NCI-H524 treated with DMSO at 0.1 percent for 48 hours (cell line): ENCODE measurements at regions not wholly inside any gene's neighbourhood (a gene's known extent, or its start where the extent isn't known, plus 50 kb on each side); places are given as distances from the start of the nearest gene placed in this dataset.
"Not testable (repeated sequence)": the region's sequence is repeated elsewhere in the genome, so short reads cannot be mapped to it uniquely, and the experiment has no call there.

Source experiments
- DNase-seq: peaks from one replicate; lab custom pipeline; 2025; lab: John Stamatoyannopoulos, UW

DNA sequence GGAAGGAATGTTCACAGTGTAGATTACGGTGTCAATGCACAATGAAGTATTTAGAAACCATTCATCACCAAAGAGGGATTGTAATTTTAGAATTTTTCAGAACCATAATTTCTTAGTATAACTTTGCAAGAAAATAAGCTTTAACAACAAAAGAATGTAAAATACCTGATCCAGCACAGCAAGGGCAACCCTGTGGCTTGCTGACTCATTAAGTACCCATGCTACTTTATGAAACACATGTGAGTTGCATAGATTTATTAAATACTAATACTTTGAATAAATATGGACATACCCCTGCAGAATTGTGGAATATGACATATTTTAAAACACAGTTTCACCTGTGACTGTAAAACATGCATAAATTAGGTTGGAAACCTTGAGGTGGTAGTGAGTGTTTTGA, 281.3 kb downstream of the ZNF248 start:
- DNase-seq, result no peak

DNA sequence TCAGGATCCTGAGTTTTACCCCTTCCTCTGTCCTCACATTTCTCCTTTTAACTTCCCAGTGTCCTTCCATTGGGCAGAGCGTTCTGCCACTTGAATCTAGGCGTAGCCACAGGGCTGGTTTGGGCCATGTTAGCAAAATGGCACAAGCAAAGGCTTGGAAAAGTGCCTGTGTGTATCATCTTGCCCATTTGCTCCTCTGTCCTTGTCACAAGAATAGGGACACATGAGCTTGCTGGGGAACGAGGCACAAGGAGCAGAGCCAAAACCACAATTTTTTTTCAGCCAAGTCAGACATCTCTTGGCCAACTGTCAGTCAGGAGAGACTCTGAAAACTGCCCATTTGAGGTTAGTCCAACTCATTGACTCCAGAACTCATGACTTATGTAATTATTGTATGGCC, 285.2 kb downstream of the ZNF248 start:
- no peak for DNase-seq

DNA sequence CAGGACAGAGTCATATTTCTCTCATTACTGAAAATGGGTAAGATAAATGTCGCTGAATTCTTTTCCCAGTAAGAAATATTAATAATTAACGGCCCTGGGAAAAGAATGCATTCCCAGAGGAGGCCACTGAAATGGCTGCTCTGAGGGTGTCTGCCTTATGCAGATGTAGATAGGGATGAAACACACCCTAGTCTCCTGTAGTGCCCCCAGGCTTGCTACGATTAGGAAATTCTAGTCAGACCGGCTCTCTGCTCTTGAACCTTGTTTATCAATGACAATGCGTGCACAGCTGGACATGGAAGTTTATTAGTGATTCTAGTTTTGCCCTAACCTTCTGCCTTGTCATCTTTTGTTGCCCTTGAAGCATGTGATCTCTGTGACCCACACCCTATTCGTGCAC, 291.1 kb downstream of the ZNF248 start:
- no peak for DNase-seq

DNA sequence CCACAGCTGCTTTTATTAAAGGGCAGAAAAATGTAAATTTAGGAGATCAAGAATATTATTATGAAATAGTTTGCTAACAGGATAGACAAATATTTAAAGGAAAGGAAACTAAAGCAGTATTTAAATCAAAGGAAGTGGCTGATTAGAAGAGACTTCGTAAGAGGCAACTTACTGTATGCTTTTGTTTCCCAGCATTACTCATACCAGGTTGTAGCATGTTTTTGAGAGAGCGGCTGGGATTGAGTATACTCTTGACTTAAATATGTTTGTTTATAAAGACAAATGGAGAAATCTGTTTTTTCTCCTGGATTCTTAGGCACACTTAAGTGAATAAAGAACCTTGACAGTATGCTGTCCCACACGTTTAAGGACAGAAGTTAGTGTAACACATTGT, 293.7 kb downstream of the ZNF248 start:
- no peak for DNase-seq

DNA sequence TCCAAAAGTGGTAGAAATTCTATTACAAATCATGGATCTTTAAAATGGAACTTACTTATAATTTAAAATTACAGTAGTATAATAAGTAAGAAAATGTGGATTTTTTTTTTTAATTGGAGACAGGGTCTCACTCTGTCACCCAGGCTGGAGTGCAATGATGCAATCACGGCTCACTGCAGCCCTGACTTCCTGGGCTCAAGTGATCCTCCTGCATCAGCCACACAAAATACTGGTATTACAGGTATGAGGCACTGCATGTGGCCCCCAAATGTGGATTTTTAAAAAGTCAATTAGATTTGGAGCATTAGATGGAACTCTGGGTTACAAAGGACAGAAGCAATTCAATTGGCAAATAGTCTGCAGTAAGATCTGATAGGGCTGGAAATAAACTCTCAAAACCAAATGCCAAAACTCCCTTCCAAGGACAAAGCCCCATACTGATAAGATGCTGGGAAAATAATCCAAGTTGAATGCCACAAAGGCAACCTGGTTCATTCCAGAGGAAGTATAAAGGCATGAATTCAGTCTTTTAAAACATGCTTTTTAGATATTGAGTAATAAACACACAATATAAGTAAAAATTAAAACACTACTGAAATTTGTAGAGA, 294.2 kb downstream of the ZNF248 start:
- no peak for DNase-seq

DNA sequence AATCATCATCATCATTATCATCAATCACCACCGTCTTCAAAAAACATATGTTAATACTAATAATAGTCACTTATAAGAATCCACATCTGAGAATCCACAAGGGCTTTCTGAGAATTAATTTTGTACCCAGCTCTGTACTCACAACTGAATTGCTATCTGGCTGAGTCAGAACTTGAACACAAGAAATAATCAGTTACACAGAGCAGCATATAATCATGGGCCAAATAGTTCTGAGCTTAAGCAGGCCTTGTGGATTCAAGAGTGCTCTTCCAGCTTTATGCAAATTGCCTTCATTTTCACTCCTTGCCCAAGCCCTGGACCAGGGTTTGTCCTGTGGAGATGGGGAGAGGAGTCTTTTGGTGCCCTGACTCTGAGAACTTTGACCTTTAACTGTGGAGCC, 304.5 kb downstream of the ZNF248 start:
- no peak for DNase-seq

DNA sequence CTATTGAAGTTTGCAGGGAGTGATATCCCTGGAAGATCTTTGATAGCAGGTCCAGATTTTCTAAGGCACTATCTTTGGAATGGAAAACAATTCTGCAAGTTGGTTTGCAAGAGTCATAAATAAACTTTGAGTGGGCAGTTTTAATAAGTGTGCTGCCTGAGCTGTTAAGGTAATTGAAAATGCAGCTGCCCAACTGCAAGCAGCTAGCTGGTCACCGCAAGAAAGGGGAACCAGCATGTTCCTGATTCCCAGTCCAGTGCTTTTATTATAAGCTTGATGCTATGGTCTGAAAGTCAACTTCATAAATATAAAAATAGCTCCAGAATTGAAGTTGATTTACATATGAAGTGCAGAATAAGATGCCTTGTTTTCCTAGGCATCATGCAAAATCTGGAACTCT, 308.4 kb downstream of the ZNF248 start:
- DNase-seq, result no peak

DNA sequence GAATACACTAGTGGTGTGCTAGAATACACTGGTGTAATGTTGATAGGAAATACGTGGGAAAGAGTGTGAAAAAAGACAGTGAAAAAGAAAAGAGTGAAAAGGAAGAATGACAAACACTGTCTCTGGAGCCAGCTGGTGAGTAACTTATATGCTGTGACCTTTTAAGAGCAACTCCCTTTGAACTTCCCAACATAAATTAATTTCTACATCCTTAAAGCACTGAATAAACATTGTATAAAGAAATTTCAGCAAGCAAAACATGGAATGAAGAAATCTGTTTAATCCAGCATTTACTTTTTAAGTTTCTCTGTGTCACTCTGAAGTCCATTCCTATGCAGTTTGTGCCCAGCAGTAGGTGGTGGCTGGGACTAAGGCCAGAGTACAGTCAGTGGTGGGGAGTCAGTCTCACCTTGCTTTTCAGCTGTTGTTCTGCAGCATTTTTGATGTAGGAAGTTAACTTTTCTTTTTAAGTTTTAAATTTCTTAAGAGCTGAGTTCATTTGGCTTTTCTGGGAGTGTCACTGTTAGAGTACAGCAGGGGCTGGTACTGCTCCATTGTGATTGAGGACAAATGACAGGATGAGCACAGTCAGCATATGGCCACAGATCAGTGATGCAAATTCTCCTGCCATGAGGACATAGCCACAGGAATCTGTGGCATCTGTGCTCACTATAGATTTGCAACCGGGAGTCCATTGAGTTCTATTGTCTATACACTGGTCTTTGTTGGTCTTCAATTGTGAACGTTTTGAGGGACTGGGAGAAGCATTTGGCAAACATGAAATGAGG, 321.8 kb downstream of the ZNF248 start:
- DNase-seq, result no peak

DNA sequence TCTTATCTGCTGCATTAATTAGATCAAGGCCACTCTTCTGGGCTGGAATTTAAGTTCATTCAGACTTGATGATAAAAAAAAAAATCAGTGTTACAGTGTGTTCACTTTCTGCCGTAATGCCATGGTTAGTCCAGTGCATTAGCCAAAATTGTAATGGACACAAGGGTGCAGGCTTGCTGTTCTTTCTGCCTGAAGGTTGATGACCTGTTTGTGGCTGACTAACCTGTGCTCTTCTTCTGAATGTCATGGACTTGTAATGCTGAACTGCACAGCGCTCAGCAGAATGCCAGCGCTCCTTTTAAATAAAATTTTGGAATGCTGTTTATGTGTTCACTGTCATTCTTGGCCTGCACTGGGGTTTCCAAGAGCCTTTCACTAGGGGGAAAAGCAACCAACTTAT, 323.2 kb downstream of the ZNF248 start:
- DNase-seq, result no peak

DNA sequence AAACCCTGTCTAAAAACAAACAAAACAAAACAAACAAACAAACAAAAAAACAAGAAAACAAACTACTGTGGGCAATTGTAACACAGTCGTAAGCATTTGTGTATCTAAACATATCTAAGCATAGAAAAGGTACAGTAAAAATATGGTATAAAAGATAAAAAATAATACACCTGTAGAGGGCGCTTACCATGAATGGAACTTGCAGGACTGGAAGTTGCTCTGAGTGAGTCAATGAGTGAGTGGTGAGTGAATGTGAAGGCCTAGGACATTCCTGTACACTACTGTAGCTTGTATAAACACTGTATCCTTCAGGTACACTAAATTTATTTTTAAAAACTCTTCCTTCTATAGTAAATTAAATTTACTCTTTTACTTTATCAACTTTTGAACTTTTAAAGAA, 332.0 kb downstream of the ZNF248 start:
- not testable (repeated sequence) for DNase-seq

DNA sequence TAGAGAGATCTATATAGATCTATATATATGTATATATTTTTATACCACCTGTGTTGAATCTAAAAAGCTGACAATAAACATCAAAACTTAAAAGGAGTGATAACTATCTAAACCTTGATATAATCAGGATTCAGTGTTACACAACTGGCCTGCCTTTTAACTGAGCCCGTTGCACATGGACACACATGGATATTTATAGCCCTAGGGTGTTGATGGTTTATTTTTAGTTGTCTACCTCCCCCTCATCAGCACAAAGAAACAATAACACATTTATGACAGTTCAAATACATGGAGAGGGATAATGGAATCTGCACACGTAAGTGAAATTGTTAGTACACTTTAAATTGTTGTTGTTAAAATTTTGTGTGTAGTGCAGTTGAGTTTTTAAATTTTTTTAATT, 336.9 kb downstream of the ZNF248 start:
- DNase-seq, result no peak

DNA sequence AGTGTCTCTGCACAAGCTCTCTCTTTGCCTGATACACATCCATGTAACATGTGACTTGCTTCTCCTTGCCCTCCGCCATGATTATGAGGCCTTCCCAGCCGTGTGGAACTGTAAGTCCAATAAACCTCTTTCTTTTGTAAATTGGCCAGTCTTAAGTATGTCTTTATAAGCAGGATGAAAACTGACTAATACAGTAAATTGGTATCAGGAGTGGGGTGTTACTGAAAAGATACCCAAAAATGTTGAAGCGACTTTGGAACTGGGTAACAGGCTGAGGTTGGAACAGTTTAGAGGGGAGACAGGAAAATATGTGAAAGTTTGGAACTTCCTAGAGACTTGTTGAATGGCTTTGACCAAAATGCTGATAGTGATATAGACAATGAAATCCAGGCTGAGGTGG, 346.9 kb downstream of the ZNF248 start:
- not testable (repeated sequence) for DNase-seq

DNA sequence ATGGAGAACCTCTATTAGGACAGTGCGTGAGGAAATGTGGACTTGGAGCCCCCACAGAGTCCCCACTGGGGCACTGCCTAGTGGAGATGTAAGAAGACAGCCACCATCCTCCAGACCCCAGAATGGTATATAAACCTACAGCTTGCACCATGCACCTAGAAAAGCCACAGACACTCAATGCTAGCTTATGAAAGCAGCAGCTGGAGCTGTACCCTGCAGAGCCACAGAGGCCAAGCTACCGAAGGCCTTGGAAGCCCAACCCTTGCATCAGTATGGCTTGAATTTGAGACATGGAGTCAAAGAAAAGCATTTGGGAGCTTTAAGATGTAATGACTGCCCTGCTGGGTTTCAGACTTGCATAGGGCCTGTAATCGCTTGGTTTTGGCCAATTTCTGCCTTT, 361.3 kb downstream of the ZNF248 start:
- no peak for DNase-seq

DNA sequence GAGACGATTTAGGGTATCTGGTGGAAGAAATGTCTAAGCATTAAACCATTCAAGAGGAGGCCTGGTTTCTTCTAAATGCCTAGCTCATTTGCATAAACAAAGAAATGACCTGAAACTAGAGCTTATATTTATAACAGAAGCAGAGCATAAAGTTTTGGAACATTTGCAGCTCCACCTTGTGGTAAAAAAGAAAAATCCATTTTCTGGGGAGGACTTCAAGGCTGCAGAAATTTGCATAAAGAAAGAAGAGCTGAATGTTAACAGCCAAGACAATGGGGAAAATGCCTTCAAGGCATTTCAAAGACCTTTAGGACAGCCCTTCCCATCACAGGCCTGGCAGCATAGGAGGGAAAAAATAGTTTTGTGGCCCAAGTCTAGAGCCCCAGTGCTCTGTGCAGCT, 362.0 kb downstream of the ZNF248 start:
- DNase-seq, result no peak

DNA sequence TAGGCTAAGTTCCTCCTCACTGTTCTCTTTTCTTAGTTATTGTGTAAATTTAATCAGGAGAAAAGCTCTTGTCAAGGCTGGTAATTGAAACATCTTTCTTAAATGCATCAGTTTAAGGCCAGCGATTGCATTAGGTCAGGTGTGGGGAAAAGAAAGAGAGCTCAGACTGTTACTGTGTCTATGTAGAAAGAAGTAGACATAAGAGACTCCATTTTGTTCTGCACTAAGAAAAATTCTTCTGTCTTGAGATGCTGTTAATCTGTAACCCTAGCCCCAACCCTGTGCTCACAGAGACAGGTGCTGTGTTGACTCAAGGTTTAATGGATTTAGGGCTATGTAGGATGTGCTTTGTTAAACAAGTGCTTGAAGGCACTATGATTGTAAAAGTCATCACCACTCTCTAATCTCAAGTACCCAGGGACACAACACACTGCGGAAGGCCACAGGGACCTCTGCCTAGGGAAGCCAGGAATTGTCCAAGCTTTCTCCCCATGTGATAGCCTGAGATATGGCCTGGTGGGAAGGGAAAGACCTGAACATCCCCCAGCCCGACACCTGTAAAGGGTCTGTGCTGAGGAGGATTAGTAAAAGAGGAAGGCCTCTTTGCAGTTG, 364.1 kb downstream of the ZNF248 start:
- DNase-seq, result not testable (repeated sequence)

DNA sequence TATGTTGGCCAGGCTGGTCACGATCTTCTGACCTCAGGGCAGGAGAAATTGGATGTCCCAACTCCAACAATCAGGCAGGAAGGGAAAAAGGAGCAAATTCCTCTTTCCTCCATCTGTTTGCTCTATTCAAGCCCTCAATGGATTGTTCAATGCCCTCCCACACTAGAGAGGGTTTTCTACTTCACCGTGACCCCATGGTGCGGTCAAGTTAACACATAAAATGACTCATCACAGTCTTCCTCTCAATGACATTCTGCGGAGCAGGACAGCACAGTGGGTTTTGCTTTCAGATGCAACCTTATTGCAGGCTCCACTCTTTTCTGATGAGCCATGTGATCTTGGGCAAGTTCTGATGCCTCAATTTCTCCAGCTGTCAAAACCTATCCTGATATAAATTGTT, 364.9 kb downstream of the ANKRD30A start:
- no peak for DNase-seq

DNA sequence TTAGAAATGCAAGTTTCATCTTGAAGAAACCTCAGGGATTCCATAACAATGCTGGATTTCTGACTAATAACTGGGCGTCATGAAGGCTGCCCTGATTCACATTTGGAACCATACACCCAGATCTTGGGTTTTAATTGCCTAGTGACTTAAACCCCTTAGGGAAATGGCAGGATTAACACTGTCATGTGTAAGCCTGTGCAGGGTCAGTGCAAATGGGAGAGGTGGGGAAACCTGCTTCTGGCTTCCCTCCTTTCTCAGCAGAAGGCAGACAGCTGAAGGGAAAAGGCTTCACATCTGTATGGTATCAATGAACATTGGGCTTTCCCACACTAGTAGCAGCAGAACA, 364.2 kb downstream of the ANKRD30A start:
- DNase-seq, result no peak

DNA sequence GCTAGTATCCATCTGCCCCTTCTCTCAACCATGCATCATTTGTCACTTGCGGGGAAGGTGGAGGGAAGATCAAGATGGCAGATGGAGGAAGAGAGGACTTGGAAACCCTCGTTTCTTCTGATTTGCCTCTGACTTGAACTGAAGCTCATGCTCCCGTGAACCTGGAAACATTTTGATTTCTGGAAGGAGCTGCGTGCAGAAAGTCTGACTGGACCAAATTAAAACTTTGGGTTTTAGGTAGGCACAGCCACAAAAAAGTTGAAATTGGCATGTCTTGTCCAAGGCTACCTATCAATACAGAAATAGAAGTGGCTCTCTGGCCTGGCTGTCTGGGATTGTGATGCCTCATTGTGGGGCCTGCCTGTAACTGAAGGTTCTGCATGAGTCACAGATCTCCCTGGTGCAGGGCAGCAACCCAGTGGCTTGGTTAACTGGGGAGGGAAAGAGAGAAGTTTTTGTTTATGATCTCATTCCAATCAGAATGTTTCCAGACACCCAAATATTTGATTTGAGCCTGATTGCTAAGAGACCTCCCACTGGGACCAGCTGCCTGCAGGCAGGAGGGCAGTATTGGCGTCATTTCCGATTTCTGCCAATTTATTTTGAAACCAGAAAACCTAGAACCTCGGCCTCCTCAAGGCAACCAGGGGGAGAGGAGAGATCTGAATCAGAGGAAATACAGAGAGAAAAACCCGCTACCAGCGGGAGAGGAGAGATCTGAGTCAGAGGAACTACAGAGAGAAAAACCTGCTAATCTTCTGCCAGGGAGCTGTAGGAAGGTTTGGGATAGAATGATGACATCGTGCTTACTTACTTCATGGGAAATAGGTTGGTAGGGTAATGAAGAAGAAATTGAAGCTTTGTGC, 363.6 kb downstream of the ANKRD30A start:
- DNase-seq, result no peak

DNA sequence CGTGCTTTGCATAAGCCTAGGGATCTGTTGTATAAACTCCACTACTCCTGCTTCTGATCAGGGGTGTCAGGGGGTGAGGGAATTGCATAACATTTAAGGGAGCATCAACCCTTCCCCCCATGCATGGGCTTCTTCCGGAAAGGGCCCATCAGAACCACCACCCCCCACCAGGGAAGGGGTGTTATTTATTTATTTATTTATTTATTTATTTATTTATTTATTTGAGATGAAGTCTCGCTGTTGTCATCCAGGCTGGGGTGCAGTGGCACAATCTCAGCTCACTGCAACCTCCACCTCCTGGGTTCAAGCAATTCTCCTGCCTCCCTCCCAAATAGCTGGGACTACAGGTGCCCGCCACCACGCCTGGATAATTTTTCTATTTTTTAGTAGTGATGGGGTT, 355.2 kb downstream of the ANKRD30A start:
- DNase-seq, result not testable (repeated sequence)

DNA sequence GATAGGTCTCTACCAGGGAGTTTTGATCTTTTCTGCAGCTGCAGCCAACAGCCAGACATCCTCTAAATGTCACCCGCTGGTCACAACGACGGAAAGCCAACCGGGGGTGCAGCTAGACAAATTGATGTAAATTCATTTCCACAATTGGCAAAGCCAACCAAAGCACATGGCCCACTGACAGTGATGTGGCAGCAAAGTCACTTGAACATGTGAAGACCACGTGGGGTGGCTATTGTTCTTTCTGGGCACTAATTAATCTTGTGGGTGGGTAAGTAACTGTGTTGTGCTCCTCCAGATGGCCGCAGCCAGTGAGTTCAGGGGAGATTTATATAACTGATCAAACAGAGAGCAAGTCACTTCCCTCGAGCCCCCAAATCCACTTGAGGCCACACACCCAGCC, 354.1 kb downstream of the ANKRD30A start:
- DNase-seq, result peak; percentile 32

DNA sequence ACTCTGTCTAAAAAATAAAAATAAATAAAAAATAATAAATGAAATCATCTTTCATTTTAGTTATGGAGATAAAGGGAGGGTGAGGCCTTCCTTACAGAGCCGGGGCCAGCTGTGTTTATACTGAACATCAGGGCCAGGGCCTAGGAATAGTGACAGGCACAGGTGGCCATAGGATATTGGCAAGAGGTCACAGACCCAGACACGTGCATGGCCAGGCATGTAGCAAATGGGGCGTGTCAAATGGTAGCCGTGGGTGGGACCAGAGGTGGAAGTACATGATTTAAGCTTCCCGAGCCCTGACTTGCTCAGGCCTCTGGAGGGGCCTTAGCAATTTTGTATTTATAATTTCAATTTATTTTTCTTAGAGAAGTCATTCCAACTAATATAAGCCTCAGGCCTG, 353.0 kb downstream of the ANKRD30A start:
- DNase-seq, result no peak

DNA sequence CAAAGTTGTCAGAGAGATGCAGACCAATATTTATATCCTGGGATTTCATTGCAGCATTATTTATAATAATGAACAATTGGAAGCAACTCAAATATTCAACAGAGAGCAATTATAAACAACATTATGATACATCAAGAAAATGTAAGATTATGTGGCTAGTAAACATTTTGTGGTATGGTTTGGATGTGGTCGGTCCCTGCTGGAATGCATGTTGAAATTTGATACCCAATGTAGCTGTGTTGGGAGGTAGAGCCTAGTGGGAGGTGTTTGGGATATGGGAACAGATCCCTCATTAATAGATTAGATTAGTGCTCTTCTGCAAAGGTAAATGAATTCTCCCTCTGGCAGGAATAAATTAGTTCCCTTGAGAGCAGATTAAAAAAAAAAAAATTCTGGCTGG, 350.9 kb downstream of the ANKRD30A start:
- no peak for DNase-seq

DNA sequence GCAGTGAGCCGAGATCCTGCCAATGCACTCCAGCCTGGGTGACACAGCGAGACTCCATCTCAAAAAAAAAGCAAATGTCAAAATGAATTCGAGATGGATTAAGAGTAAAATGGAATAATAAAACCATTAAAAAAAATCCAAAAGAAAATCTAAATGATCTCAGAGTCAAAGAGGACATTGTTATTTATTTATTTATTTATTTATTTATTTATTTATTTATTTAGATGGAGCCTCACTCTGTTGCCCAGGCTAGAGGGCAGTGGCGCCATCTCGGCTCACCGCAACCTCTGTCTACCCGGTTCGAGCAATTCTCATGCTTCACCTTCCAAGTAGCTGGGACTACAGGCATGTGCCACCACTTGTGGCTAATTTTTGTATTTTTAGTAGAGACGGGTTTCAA, 349.2 kb downstream of the ANKRD30A start:
- DNase-seq, result no peak
